ENCODE measurements at regions not wholly inside any gene's neighbourhood (a gene's known extent, or its start where the extent isn't known, plus 50 kb on each side); places are given as distances from the start of the nearest gene placed in this dataset.

- ATAC-seq (replicated peaks in 1 of 4) (no peak), DNase-seq (no peak)
- Mint-ChIP-seq H3K27ac (no peak overlapping the region), H3K27me3 (no peaks in the 10 kb centered on the region), H3K36me3 (no peaks in the 10 kb centered on the region), H3K9me3 (peaks cover 0 to 20% (median 3%) of the 10 kb centered on the region in 3 donors), H3K4me3 (no peak overlapping the region), H3K4me1 (no peaks in the 10 kb centered on the region)
- H3K36me3 ChIP-seq (ENCODE audit: control insufficient read depth in 2 of 2, extremely low read depth in 1 of 2, insufficient read depth in 1 of 2, low read length in 1 of 2): no peaks in the 10 kb centered on the region
- H3K9me3 ChIP-seq: no peaks in the 10 kb centered on the region
- WGBS (ENCODE audit: insufficient coverage): no CpG with 5 or more reads among the region's 1 CpG
- H3K4me3 ChIP-seq (ENCODE audit: control insufficient read depth in 1 of 2, extremely low read depth in 1 of 2, low read length in 1 of 2): no peak overlapping the region
- no peak overlapping the region for H3K27ac ChIP-seq (ENCODE audit: low read length)
- POLR2A ChIA-PET: no interaction called here
- CTCF ChIA-PET: no interaction called here
- H3K27me3 ChIP-seq (replicated peaks in 1 of 2; ENCODE audit: control insufficient read depth in 2 of 2, extremely low read depth in 1 of 2, insufficient read depth in 2 of 2, low read length in 1 of 2): no peaks in the 10 kb centered on the region
- no peaks in the 10 kb centered on the region for H3K4me1 ChIP-seq (ENCODE audit: control insufficient read depth in 1 of 2, extremely low read depth in 1 of 2, insufficient read depth in 2 of 2, low read length in 2 of 2)
Measured at GRCh38 chr13:80865329-80865728, 524.4 kb upstream of the SPRY2 start.

GRCh38 chr13:80862456-80862855 is 521.5 kb upstream of the SPRY2 start:
- 76% methylated on average over 3 of the region's 4 CpGs for WGBS (ENCODE audit: insufficient coverage)
- H3K36me3 Mint-ChIP-seq: no peaks in the 10 kb centered on the region
- H3K4me1 Mint-ChIP-seq: no peaks in the 10 kb centered on the region
- peaks cover 0 to 20% (median 3%) of the 10 kb centered on the region in 3 donors for H3K9me3 Mint-ChIP-seq
- Histone ChIP-seq H3K9me3 (no peaks in the 10 kb centered on the region), H3K27ac (ENCODE audit: low read length) (no peak overlapping the region), H3K27me3 (replicated peaks in 1 of 2; ENCODE audit: control insufficient read depth in 2 of 2, extremely low read depth in 1 of 2, insufficient read depth in 2 of 2, low read length in 1 of 2) (no peaks in the 10 kb centered on the region), H3K4me1 (ENCODE audit: control insufficient read depth in 1 of 2, extremely low read depth in 1 of 2, insufficient read depth in 2 of 2, low read length in 2 of 2) (no peaks in the 10 kb centered on the region), H3K4me3 (ENCODE audit: control insufficient read depth in 1 of 2, extremely low read depth in 1 of 2, low read length in 1 of 2) (no peak overlapping the region), H3K36me3 (ENCODE audit: control insufficient read depth in 2 of 2, extremely low read depth in 1 of 2, insufficient read depth in 1 of 2, low read length in 1 of 2) (no peaks in the 10 kb centered on the region)
- POLR2A ChIA-PET: no interaction called here
- CTCF ChIA-PET: no interaction called here
- H3K4me3 Mint-ChIP-seq: no peak overlapping the region
- no peak overlapping the region for H3K27ac Mint-ChIP-seq
- DNase-seq (no peak), ATAC-seq (replicated peaks in 1 of 4) (no peak)
- H3K27me3 Mint-ChIP-seq: no peaks in the 10 kb centered on the region

- no peak for DNase-seq
- no peaks in the 10 kb centered on the region for H3K4me1 ChIP-seq (ENCODE audit: control insufficient read depth in 1 of 2, extremely low read depth in 1 of 2, insufficient read depth in 2 of 2, low read length in 2 of 2)
- Mint-ChIP-seq H3K36me3 (no peaks in the 10 kb centered on the region), H3K4me3 (no peak overlapping the region), H3K27me3 (no peaks in the 10 kb centered on the region), H3K9me3 (peaks cover 0 to 15% (median 0%) of the 10 kb centered on the region in 3 donors), H3K27ac (no peak overlapping the region), H3K4me1 (no peaks in the 10 kb centered on the region)
- POLR2A ChIA-PET: interaction anchor here in 1 of 2 donors (0.5 kb wide), 1 partner anchor 11 kb away, joined by 4 read pairs; no protein-coding TSS in a partner anchor
- H3K36me3 ChIP-seq (ENCODE audit: control insufficient read depth in 2 of 2, extremely low read depth in 1 of 2, insufficient read depth in 1 of 2, low read length in 1 of 2): no peaks in the 10 kb centered on the region
- H3K4me3 ChIP-seq (ENCODE audit: control insufficient read depth in 1 of 2, extremely low read depth in 1 of 2, low read length in 1 of 2): no peak overlapping the region
- WGBS (ENCODE audit: insufficient coverage): no CpG with 5 or more reads among the region's 2 CpGs
- no peak overlapping the region for H3K27ac ChIP-seq (ENCODE audit: low read length)
- H3K27me3 ChIP-seq (replicated peaks in 1 of 2; ENCODE audit: control insufficient read depth in 2 of 2, extremely low read depth in 1 of 2, insufficient read depth in 2 of 2, low read length in 1 of 2): no peaks in the 10 kb centered on the region
- CTCF ChIA-PET: interaction anchor here in 1 of 2 donors (0.6 kb wide), 1 partner anchor 19 kb away, joined by 3 read pairs; no protein-coding TSS in a partner anchor
- H3K9me3 ChIP-seq: no peaks in the 10 kb centered on the region
- no peak for ATAC-seq (replicated peaks in 1 of 4)
Measured at GRCh38 chr13:80860845-80861244, 519.9 kb upstream of the SPRY2 start.

GRCh38 chr13:80858131-80858530 is 517.2 kb upstream of the SPRY2 start:
- no peaks in the 10 kb centered on the region for H3K36me3 ChIP-seq (ENCODE audit: control insufficient read depth in 2 of 2, extremely low read depth in 1 of 2, insufficient read depth in 1 of 2, low read length in 1 of 2)
- no peaks in the 10 kb centered on the region for H3K27me3 ChIP-seq (replicated peaks in 1 of 2; ENCODE audit: control insufficient read depth in 2 of 2, extremely low read depth in 1 of 2, insufficient read depth in 2 of 2, low read length in 1 of 2)
- POLR2A ChIA-PET: interaction anchor here in 1 of 2 donors (0.6 kb wide), 1 partner anchor 76 kb away, joined by 3 read pairs; no protein-coding TSS in a partner anchor
- H3K4me3 Mint-ChIP-seq: no peak overlapping the region
- ATAC-seq (replicated peaks in 1 of 4) (no peak), DNase-seq (no peak)
- no peaks in the 10 kb centered on the region for H3K4me1 ChIP-seq (ENCODE audit: control insufficient read depth in 1 of 2, extremely low read depth in 1 of 2, insufficient read depth in 2 of 2, low read length in 2 of 2)
- no peaks in the 10 kb centered on the region for H3K36me3 Mint-ChIP-seq
- 100% methylated on average over 1 of the region's 2 CpGs for WGBS (ENCODE audit: insufficient coverage)
- CTCF ChIA-PET: no interaction called here
- no peaks in the 10 kb centered on the region for H3K4me1 Mint-ChIP-seq
- no peak overlapping the region for H3K27ac ChIP-seq (ENCODE audit: low read length)
- no peak overlapping the region for H3K27ac Mint-ChIP-seq
- no peak overlapping the region for H3K4me3 ChIP-seq (ENCODE audit: control insufficient read depth in 1 of 2, extremely low read depth in 1 of 2, low read length in 1 of 2)
- H3K9me3 Mint-ChIP-seq: peaks cover 0 to 17% (median 0%) of the 10 kb centered on the region in 3 donors
- H3K9me3 ChIP-seq: no peaks in the 10 kb centered on the region
- no peaks in the 10 kb centered on the region for H3K27me3 Mint-ChIP-seq

- Mint-ChIP-seq H3K36me3 (no peaks in the 10 kb centered on the region), H3K9me3 (peaks cover 0 to 14% (median 0%) of the 10 kb centered on the region in 3 donors), H3K27ac (no peak overlapping the region), H3K27me3 (no peaks in the 10 kb centered on the region), H3K4me1 (no peaks in the 10 kb centered on the region), H3K4me3 (no peak overlapping the region)
- H3K4me3 ChIP-seq (ENCODE audit: control insufficient read depth in 1 of 2, extremely low read depth in 1 of 2, low read length in 1 of 2): no peak overlapping the region
- ATAC-seq (replicated peaks in 1 of 4) (no peak), DNase-seq (no peak)
- H3K4me1 ChIP-seq (ENCODE audit: control insufficient read depth in 1 of 2, extremely low read depth in 1 of 2, insufficient read depth in 2 of 2, low read length in 2 of 2): no peaks in the 10 kb centered on the region
- CTCF ChIA-PET: no interaction called here
- no peak overlapping the region for H3K27ac ChIP-seq (ENCODE audit: low read length)
- POLR2A ChIA-PET: interaction anchor here in 1 of 2 donors (0.6 kb wide), 1 partner anchor 76 kb away, joined by 3 read pairs; no protein-coding TSS in a partner anchor
- no peaks in the 10 kb centered on the region for H3K36me3 ChIP-seq (ENCODE audit: control insufficient read depth in 2 of 2, extremely low read depth in 1 of 2, insufficient read depth in 1 of 2, low read length in 1 of 2)
- no peaks in the 10 kb centered on the region for H3K9me3 ChIP-seq
- H3K27me3 ChIP-seq (replicated peaks in 1 of 2; ENCODE audit: control insufficient read depth in 2 of 2, extremely low read depth in 1 of 2, insufficient read depth in 2 of 2, low read length in 1 of 2): no peaks in the 10 kb centered on the region
Measured at GRCh38 chr13:80857321-80857720, 516.4 kb upstream of the SPRY2 start.

- Mint-ChIP-seq H3K36me3 (no peaks in the 10 kb centered on the region), H3K4me1 (no peaks in the 10 kb centered on the region), H3K9me3 (peaks cover 4 to 18% (median 8%) of the 10 kb centered on the region in 3 donors), H3K27me3 (no peaks in the 10 kb centered on the region), H3K27ac (no peak overlapping the region), H3K4me3 (no peak overlapping the region)
- WGBS (ENCODE audit: insufficient coverage): 60% methylated on average over 1 of the region's 2 CpGs
- Histone ChIP-seq H3K9me3 (no peaks in the 10 kb centered on the region), H3K27ac (ENCODE audit: low read length) (no peak overlapping the region), H3K4me1 (ENCODE audit: control insufficient read depth in 1 of 2, extremely low read depth in 1 of 2, insufficient read depth in 2 of 2, low read length in 2 of 2) (no peaks in the 10 kb centered on the region), H3K4me3 (ENCODE audit: control insufficient read depth in 1 of 2, extremely low read depth in 1 of 2, low read length in 1 of 2) (no peak overlapping the region), H3K36me3 (ENCODE audit: control insufficient read depth in 2 of 2, extremely low read depth in 1 of 2, insufficient read depth in 1 of 2, low read length in 1 of 2) (no peaks in the 10 kb centered on the region), H3K27me3 (replicated peaks in 1 of 2; ENCODE audit: control insufficient read depth in 2 of 2, extremely low read depth in 1 of 2, insufficient read depth in 2 of 2, low read length in 1 of 2) (no peaks in the 10 kb centered on the region)
- ChIA-PET POLR2A (no interaction called here), CTCF (interaction anchor here (0.5 to 0.9 kb wide), 2 partner anchors 13 to 15 kb away, joined by 3 read pairs; no protein-coding TSS in a partner anchor)
- DNase-seq (no peak), ATAC-seq (replicated peaks in 1 of 4) (no peak)
Measured at GRCh38 chr13:80850771-80851170, 509.8 kb upstream of the SPRY2 start.

- ChIA-PET CTCF (no interaction called here), POLR2A (no interaction called here)
- DNase-seq (no peak), ATAC-seq (replicated peaks in 1 of 4) (no peak)
- no peak overlapping the region for H3K4me3 Mint-ChIP-seq
- H3K27ac ChIP-seq (ENCODE audit: low read length): no peak overlapping the region
- no peaks in the 10 kb centered on the region for H3K4me1 ChIP-seq (ENCODE audit: control insufficient read depth in 1 of 2, extremely low read depth in 1 of 2, insufficient read depth in 2 of 2, low read length in 2 of 2)
- no peaks in the 10 kb centered on the region for H3K27me3 ChIP-seq (replicated peaks in 1 of 2; ENCODE audit: control insufficient read depth in 2 of 2, extremely low read depth in 1 of 2, insufficient read depth in 2 of 2, low read length in 1 of 2)
- peaks cover 0 to 9% (median 7%) of the 10 kb centered on the region in 3 donors for H3K9me3 Mint-ChIP-seq
- no peaks in the 10 kb centered on the region for H3K9me3 ChIP-seq
- H3K27ac Mint-ChIP-seq: no peak overlapping the region
- H3K36me3 ChIP-seq (ENCODE audit: control insufficient read depth in 2 of 2, extremely low read depth in 1 of 2, insufficient read depth in 1 of 2, low read length in 1 of 2): no peaks in the 10 kb centered on the region
- H3K4me1 Mint-ChIP-seq: no peaks in the 10 kb centered on the region
- H3K27me3 Mint-ChIP-seq: no peaks in the 10 kb centered on the region
- H3K36me3 Mint-ChIP-seq: no peaks in the 10 kb centered on the region
- H3K4me3 ChIP-seq (ENCODE audit: control insufficient read depth in 1 of 2, extremely low read depth in 1 of 2, low read length in 1 of 2): no peak overlapping the region
- no CpG with 5 or more reads among the region's 1 CpG for WGBS (ENCODE audit: insufficient coverage)
Measured at GRCh38 chr13:80844164-80844563, 503.2 kb upstream of the SPRY2 start.
